ENCODE measurements at regions not wholly inside any gene's neighbourhood (a gene's known extent, or its start where the extent isn't known, plus 50 kb on each side); places are given as distances from the start of the nearest gene placed in this dataset.

DNA sequence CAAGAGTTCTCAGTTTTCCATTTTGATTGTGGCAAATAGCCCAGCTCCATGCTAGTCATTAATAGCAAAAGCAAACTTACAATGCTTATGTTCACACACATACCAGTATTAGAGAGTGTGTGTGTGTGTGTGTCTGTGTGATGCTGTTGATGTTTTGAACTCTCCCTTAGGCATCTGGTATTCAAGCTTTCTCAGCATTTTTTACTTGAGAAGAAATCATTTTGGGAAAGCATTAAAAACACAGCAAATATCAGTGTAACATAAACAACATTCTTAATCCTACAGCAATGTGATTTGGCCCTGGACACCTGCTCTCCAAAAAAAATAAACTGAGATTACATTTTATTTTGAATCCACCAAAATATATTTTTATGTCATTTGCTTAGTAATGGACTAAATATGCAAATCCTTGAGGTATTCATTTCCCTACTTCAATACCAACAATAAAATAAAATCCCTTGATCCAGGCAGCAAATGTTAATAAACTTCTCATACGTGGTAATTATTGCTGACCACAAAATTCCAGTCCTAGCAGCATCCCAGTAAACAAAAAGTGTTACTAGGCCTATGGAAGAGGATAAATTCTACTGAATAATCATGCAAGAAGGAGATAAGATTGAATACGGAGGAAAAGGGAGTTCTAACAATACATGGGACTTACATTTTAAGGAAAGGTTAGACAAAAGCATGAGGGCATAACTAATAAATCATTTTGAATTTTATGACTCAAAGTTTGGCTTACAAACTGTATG, 249.5 kb upstream of the CLEC14A start:
- Histone ChIP-seq H3K27me3 (ENCODE audit: control insufficient read depth, insufficient read depth, low read length) (no peaks in the 10 kb centered on the region), H3K36me3 (ENCODE audit: control insufficient read depth, insufficient read depth, low read length) (no peaks in the 10 kb centered on the region), H3K4me3 (ENCODE audit: low read depth, low read length) (no peak overlapping the region)
- no peak for DNase-seq (ENCODE audit: low read depth)
- TF ChIP-seq, protein P1, sequence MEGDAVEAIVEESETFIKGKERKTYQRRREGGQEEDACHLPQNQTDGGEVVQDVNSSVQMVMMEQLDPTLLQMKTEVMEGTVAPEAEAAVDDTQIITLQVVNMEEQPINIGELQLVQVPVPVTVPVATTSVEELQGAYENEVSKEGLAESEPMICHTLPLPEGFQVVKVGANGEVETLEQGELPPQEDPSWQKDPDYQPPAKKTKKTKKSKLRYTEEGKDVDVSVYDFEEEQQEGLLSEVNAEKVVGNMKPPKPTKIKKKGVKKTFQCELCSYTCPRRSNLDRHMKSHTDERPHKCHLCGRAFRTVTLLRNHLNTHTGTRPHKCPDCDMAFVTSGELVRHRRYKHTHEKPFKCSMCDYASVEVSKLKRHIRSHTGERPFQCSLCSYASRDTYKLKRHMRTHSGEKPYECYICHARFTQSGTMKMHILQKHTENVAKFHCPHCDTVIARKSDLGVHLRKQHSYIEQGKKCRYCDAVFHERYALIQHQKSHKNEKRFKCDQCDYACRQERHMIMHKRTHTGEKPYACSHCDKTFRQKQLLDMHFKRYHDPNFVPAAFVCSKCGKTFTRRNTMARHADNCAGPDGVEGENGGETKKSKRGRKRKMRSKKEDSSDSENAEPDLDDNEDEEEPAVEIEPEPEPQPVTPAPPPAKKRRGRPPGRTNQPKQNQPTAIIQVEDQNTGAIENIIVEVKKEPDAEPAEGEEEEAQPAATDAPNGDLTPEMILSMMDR (IDR thresholded peaks at IDR 0.05; ENCODE audit: insufficient read depth, low read length, poor library complexity, severe bottlenecking), result no peak

DNA sequence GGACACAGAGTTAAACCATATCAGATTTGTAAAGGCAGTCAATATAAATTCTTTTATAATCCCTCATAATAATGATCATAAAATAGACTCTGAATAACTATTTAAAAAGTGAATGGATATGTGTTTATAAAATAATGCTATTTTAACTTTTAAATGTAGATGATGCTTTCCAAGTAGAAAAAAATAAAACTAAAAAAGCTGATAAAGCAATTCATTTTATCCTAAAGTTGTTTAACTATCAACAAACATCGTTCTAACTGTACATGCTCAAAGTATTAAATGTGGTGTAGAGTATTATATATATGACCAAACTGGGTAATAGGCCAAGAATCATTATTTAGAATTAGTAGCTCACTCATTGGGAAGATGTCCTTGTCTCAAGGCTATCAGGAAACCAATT, 248.3 kb upstream of the CLEC14A start:
- no peaks in the 10 kb centered on the region for H3K27me3 ChIP-seq (ENCODE audit: control insufficient read depth, insufficient read depth, low read length)
- DNase-seq (ENCODE audit: low read depth), result no peak
- no peaks in the 10 kb centered on the region for H3K36me3 ChIP-seq (ENCODE audit: control insufficient read depth, insufficient read depth, low read length)
- no peak overlapping the region for H3K4me3 ChIP-seq (ENCODE audit: low read depth, low read length)
- TF ChIP-seq, protein P1 (IDR thresholded peaks at IDR 0.05; ENCODE audit: insufficient read depth, low read length, poor library complexity, severe bottlenecking), result no peak

DNA sequence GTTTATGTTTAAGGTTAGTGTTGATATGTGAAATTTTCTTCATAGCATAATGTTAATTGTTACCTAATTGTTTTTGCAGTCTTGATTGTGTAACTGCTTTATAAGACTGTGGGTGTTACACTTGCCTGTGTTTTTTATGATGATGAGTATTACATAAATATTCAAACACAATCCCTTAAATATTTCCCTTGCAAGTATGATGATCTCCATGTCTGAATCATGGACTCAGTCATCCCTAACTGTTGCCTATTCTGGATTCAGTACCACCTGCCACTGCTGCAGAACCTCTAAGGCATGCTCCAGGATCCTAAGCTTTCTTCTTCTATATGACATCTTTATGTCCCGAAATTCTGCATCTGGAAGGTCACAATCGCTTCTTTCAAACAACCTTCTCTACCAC, 246.3 kb upstream of the CLEC14A start:
- no peak for DNase-seq (ENCODE audit: low read depth)
- no peaks in the 10 kb centered on the region for H3K27me3 ChIP-seq (ENCODE audit: control insufficient read depth, insufficient read depth, low read length)
- no peak overlapping the region for H3K4me3 ChIP-seq (ENCODE audit: low read depth, low read length)
- TF ChIP-seq, protein P1 (IDR thresholded peaks at IDR 0.05; ENCODE audit: insufficient read depth, low read length, poor library complexity, severe bottlenecking), result no peak
- H3K36me3 ChIP-seq (ENCODE audit: control insufficient read depth, insufficient read depth, low read length), result no peaks in the 10 kb centered on the region

DNA sequence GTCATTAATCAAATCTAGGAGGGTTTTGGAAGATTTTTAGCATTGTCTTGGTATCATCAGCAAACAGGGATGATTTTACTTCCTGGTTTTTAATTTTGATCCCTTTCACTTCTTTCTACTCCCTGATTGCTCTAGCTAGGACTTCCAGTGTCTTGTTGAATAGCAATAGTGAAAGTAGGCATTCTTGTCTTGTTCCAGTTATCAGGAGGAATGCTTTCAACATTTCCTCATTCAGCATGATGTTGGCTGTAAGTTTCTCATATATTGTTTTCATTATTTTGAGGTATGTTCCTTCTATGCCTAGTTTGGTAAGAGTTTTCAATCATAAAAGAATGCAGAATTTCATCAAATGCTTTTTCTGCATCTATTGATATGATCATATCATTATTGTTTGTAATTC, 244.2 kb upstream of the CLEC14A start:
- Histone ChIP-seq H3K27me3 (ENCODE audit: control insufficient read depth, insufficient read depth, low read length) (no peaks in the 10 kb centered on the region), H3K4me3 (ENCODE audit: low read depth, low read length) (no peak overlapping the region), H3K36me3 (ENCODE audit: control insufficient read depth, insufficient read depth, low read length) (no peaks in the 10 kb centered on the region)
- no peak for DNase-seq (ENCODE audit: low read depth)
- TF ChIP-seq, protein P1 (IDR thresholded peaks at IDR 0.05; ENCODE audit: insufficient read depth, low read length, poor library complexity, severe bottlenecking), result no peak

DNA sequence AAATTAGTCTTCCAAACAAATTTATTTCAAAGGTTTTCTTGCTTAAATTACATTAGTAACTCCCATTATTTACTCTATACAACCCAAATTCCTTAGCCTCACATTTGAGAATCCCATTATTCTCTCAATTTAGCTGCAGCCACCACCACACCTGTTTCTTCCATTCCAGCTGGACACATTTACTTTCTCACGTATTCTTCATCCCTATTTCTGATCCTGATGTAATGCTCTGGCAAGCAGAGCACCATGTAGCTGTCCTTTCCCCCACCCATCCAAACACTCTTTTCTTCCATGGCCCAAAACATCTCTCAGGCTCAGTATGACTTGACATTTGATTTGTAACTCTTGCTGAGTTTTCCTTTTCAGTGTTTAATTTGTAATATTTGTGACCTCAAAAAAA, 240.2 kb upstream of the CLEC14A start:
- TF ChIP-seq, protein P1 (IDR thresholded peaks at IDR 0.05; ENCODE audit: insufficient read depth, low read length, poor library complexity, severe bottlenecking), result no peak
- no peak for DNase-seq (ENCODE audit: low read depth)
- H3K4me3 ChIP-seq (ENCODE audit: low read depth, low read length), result no peak overlapping the region
- H3K36me3 ChIP-seq (ENCODE audit: control insufficient read depth, insufficient read depth, low read length), result no peaks in the 10 kb centered on the region
- no peaks in the 10 kb centered on the region for H3K27me3 ChIP-seq (ENCODE audit: control insufficient read depth, insufficient read depth, low read length)

DNA sequence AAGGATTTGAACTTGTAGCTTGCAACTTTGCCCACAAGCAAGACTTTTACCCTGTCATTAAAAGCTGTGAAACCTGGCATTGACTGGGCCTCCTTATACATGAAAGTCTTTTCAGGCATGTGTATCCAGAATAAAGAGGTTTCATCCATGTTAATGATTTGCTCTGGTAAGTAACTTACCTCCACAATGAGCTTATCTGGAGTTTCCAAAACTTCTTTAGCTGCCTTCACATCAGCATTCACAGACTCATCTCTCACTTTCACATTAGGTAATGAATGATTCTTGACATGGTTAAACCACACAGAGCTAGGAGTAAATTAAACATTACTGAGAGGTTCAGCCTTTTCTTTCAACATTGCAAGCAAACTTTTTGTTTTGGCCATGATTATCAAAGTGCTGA, 234.4 kb upstream of the CLEC14A start:
- DNase-seq (ENCODE audit: low read depth), result no peak
- H3K4me3 ChIP-seq (ENCODE audit: low read depth, low read length), result no peak overlapping the region

More for the DNA sequence above, 234.4 kb upstream of the CLEC14A start:
- TF ChIP-seq, protein P1 (IDR thresholded peaks at IDR 0.05; ENCODE audit: insufficient read depth, low read length, poor library complexity, severe bottlenecking), result no peak
- H3K27me3 ChIP-seq (ENCODE audit: control insufficient read depth, insufficient read depth, low read length), result no peaks in the 10 kb centered on the region
- H3K36me3 ChIP-seq (ENCODE audit: control insufficient read depth, insufficient read depth, low read length), result no peaks in the 10 kb centered on the region

Measured in kidney epithelial cell (primary cell).